AG10803 (cell line): ENCODE measurements at regions not wholly inside any gene's neighbourhood (a gene's known extent, or its start where the extent isn't known, plus 50 kb on each side); places are given as distances from the start of the nearest gene placed in this dataset.
A peak's percentile ranks its signal among the peaks of the same experiment; 100 is the strongest.

Experiments
- DNase-seq: peaks from one replicate; pipeline ENCODE4 v3.0.0; 2010; ENCODE audit warnings: low read depth
- H3K4me3 ChIP-seq: 2 replicates; pipeline ENCODE4 v1.5.1; 2011; ENCODE audit warnings: mild to moderate bottlenecking, low read length, control low read depth
- CTCF ChIP-seq: conservative IDR thresholded peaks from 2 replicates; pipeline ENCODE4 v1.5.1; 2011; ENCODE audit warnings: mild to moderate bottlenecking, low read length, control low read depth, inconsistent platforms

DNA sequence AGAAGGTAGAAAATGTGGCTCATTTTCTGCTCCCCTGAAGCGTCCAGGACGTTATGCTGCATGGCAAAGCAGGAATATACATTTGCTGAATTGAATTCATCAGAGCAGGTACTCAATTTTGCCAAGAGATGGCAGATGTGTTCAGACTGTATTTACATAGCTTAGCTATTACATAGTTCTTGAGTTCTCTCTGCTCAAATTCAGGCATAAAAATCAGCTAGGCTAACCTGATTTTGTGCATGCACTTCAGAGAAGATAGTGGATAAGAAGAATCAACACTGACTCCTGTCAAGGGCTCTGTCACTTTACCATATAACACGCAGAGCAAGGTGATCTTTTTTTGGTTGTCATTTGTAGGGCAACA is 209.2 kb upstream of the FAM3C start:
- no peak overlapping the region for H3K4me3 ChIP-seq
- no peak for DNase-seq
- 0 out of 2 replicates have a peak, but pooled peaks have one; percentile 3 for TF ChIP-seq CTCF

GRCh38 chr7:121604627-121605316 is 208.7 kb upstream of the FAM3C start:
- no peak for DNase-seq
- TF ChIP-seq CTCF, result no peak
- no peak overlapping the region for H3K4me3 ChIP-seq

DNA sequence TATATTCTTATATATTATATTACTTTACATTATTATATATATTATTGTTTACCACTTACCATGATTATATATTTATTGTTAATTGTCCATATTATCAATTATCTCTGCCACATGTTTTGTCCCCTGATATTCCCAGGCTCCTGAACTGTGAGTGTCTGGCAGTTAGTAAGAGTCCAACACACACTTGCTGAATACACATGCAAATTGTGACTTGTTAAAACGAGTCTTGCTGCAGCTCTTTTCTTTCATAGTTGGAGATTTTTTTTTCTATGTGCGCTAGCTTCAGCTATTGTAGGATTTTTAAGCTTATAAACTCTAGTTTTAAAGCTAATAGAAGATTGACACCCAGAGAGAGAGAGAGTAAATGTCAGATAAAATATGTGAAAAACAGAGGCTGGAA is 207.8 kb upstream of the FAM3C start:
- no peak for TF ChIP-seq CTCF
- no peak for DNase-seq
- no peak overlapping the region for H3K4me3 ChIP-seq

GRCh38 chr7:121599887-121600286 is 203.8 kb upstream of the FAM3C start:
- DNase-seq, result no peak
- TF ChIP-seq CTCF, result no peak
- H3K4me3 ChIP-seq, result no peak overlapping the region

DNA sequence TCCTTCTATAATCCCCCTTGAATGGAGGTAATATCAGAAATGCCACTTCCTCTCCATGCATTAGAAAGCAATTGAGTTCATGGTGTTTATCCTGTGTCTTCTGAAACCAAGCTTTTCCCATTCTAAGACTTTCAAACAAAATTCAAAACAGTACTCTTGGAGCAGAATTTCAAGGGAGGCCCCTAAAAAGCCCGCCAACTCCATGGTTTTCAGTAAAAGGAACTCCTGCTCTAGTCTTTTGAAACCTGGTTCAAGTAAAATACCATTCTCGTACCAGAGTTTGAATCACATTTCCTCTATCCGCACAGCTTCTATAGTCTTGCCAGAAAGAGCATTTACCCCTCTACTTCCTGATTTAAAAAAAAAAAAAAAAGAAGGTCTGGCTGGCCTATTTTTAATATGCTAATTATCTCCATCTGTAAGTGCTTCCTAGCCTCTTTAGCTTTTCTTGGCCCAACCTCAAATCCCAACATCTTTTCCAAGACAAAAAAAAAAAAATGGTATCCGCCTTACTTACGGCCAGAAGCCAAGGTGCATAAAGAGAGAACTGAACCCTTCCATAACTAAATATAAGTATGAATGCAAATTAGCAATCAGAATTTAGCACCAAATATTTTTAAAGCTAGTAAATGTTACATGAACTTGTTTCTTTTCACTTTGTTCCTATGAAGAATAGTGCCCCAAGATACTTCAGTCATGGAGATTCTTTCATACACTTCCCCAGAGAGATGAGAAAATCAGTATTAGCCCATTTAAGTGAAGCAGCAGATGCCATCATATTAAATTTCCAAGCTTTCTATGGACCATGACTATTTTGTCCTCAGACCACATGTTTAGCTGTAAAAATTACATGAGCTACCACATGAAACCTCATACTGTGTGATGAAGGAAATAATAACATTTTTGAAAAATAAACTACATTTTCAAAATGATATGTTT is 199.9 kb upstream of the FAM3C start:
- no peak for DNase-seq
- no peak for TF ChIP-seq CTCF
- no peak overlapping the region for H3K4me3 ChIP-seq

- no peak for TF ChIP-seq CTCF
- no peak for DNase-seq
- no peak overlapping the region for H3K4me3 ChIP-seq
Measured at GRCh38 chr7:121591926-121592325, 195.8 kb upstream of the FAM3C start.

GRCh38 chr7:121587435-121587834 is 191.3 kb upstream of the FAM3C start:
- no peak overlapping the region for H3K4me3 ChIP-seq
- DNase-seq, result no peak
- no peak for TF ChIP-seq CTCF
